OCI-LY7 (cell line): ENCODE measurements at regions not wholly inside any gene's neighbourhood (a gene's known extent, or its start where the extent isn't known, plus 50 kb on each side); places are given as distances from the start of the nearest gene placed in this dataset.

Source experiments
- BruUV-seq: library from RNA; stranded (reverse); fragments of 400-500 nt; replicated peaks from 2 replicates; lab custom pipeline; 2021; lab: Mats Ljungman, UMichigan
- CTCF ChIA-PET: fragments of 300-600 bp; sonication (Branson Sonifier 250); formaldehyde crosslinking; loops from one replicate; lab custom pipeline; 2022; ENCODE audit warnings: antibody characterized with exemption; ENCODE audit not compliant: unreplicated experiment; lab: Charles Lee
- POLR2A ChIA-PET: fragments of 300-600 bp; sonication (Branson Sonifier 250); formaldehyde crosslinking; loops from one replicate; lab custom pipeline; 2022; ENCODE audit warnings: antibody characterized with exemption; lab: Charles Lee
- DNase-seq: peaks from one replicate; pipeline ENCODE4 v3.0.0-alpha.2; 2015; ENCODE audit warnings: low spot score
- H2AFZ ChIP-seq: fragments of 200-600 bp; sonication (generic), shearing (Covaris generic); 2 replicates; pipeline ENCODE4 v1.6.1; 2014; ENCODE audit warnings: mild to moderate bottlenecking, antibody characterized with exemption, low read length, moderate library complexity
- H3K27ac ChIP-seq: fragments of 200-600 bp; sonication (generic); 2 replicates; pipeline ENCODE4 v1.5.1; 2014; ENCODE audit warnings: mixed run types, low read depth, mild to moderate bottlenecking, moderate library complexity, low read length, inconsistent platforms; ENCODE audit not compliant: poor library complexity, severe bottlenecking
- H3K36me3 ChIP-seq: fragments of 200-600 bp; sonication (generic); 2 replicates; pipeline ENCODE4 v1.6.1; 2014; ENCODE audit warnings: mild to moderate bottlenecking, antibody characterized with exemption, low read length, moderate library complexity, mixed read lengths; ENCODE audit not compliant: insufficient read depth
- H3K4me1 ChIP-seq: fragments of 200-600 bp; sonication (generic); 2 replicates; pipeline ENCODE4 v1.5.1; 2014; ENCODE audit warnings: mild to moderate bottlenecking, low read length; ENCODE audit not compliant: insufficient read depth, poor library complexity, severe bottlenecking
- H3K4me2 ChIP-seq: fragments of 200-600 bp; sonication (generic); 2 replicates; pipeline ENCODE4 v1.6.1; 2014; ENCODE audit warnings: mild to moderate bottlenecking, low read length
- H3K4me3 ChIP-seq: fragments of 200-600 bp; sonication (generic); 2 replicates; pipeline ENCODE4 v1.5.1; 2014; ENCODE audit warnings: mild to moderate bottlenecking, low read depth, low read length; ENCODE audit not compliant: poor library complexity, severe bottlenecking
- H3K79me2 ChIP-seq: fragments of 200-600 bp; sonication (generic); 2 replicates; pipeline ENCODE4 v1.6.1; 2016; ENCODE audit warnings: low read depth, mild to moderate bottlenecking, low read length, moderate library complexity, mixed read lengths; ENCODE audit not compliant: insufficient read depth
- H3K9me2 ChIP-seq: fragments of 200-600 bp; sonication (generic); 2 replicates; pipeline ENCODE4 v1.6.1; 2016; ENCODE audit warnings: mild to moderate bottlenecking, low read length, mixed read lengths; ENCODE audit not compliant: insufficient read depth
- H3K9me3 ChIP-seq: fragments of 200-600 bp; sonication (generic); 2 replicates; pipeline ENCODE4 v1.6.1; 2014; ENCODE audit warnings: mild to moderate bottlenecking, mixed run types, low read length, mixed read lengths
- H4K20me1 ChIP-seq: fragments of 200-600 bp; sonication (generic); 2 replicates; pipeline ENCODE4 v1.6.1; 2014; ENCODE audit warnings: mild to moderate bottlenecking, antibody characterized with exemption, low read length, moderate library complexity, mixed read lengths; ENCODE audit not compliant: insufficient read depth
- EZH2phosphoT487 ChIP-seq: fragments of 200-600 bp; sonication (generic); IDR thresholded peaks from 2 replicates; pipeline ENCODE4 v1.6.1; 2018; ENCODE audit warnings: low read depth, borderline replicate concordance, mild to moderate bottlenecking, mixed run types, antibody characterized with exemption, low read length, moderate library complexity, mixed read lengths
- intact Hi-C: fragments of 100-400 bp; cut with micrococcal nuclease; formaldehyde crosslinking; loops from one replicate; pipeline ENCODE4 v1.10.0; 2022; ENCODE audit not compliant: unreplicated experiment
- TF ChIP-seq, protein P1 (sequence below): fragments of 200-600 bp; sonication (generic); conservative IDR thresholded peaks from 2 replicates; pipeline ENCODE4 v1.5.1; 2014; ENCODE audit warnings: mild to moderate bottlenecking, antibody characterized with exemption, low read length, moderate library complexity, mixed read lengths

GRCh38 chrX:76862509-76862908 is 435.0 kb downstream of the MAGEE1 start:
- no peaks in the 10 kb centered on the region for H3K36me3 ChIP-seq
- no peak overlapping the region for H3K4me3 ChIP-seq
- no peaks in the 10 kb centered on the region for H3K9me3 ChIP-seq
- CTCF ChIA-PET = no interaction called here
- H4K20me1 ChIP-seq = no peaks in the 10 kb centered on the region
- intact Hi-C loops = no loop called here
- TF ChIP-seq EZH2phosphoT487 = no peak
- TF ChIP-seq, protein P1, sequence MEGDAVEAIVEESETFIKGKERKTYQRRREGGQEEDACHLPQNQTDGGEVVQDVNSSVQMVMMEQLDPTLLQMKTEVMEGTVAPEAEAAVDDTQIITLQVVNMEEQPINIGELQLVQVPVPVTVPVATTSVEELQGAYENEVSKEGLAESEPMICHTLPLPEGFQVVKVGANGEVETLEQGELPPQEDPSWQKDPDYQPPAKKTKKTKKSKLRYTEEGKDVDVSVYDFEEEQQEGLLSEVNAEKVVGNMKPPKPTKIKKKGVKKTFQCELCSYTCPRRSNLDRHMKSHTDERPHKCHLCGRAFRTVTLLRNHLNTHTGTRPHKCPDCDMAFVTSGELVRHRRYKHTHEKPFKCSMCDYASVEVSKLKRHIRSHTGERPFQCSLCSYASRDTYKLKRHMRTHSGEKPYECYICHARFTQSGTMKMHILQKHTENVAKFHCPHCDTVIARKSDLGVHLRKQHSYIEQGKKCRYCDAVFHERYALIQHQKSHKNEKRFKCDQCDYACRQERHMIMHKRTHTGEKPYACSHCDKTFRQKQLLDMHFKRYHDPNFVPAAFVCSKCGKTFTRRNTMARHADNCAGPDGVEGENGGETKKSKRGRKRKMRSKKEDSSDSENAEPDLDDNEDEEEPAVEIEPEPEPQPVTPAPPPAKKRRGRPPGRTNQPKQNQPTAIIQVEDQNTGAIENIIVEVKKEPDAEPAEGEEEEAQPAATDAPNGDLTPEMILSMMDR = no peak
- H3K27ac ChIP-seq = no peak overlapping the region
- H3K79me2 ChIP-seq = no peaks in the 10 kb centered on the region
- no peaks in the 10 kb centered on the region for H3K9me2 ChIP-seq
- POLR2A ChIA-PET = no interaction called here
- BruUV-seq = no TSS peak
- no peak overlapping the region for H2AFZ ChIP-seq
- no peak for DNase-seq
- no peaks in the 10 kb centered on the region for H3K4me1 ChIP-seq
- H3K4me2 ChIP-seq = no peak overlapping the region

DNA sequence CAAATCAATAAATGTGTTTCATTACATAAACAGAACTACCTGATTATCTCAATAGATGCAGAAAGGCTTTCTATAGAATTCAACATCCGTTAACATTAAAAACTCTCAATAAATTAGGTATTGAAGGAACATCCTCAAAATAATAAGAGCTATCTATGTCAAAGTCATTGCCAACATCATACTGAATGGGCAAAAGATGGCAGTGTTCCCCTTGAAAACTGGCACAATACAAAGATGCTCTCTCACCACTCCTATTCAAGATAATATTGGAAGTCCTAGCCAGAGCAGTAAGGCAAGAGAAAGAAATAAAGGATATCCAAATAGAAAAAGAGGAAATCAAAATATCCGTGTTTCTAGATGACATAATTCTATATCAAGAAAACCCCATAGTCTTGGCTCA is 466.4 kb downstream of the MAGEE1 start:
- H3K4me2 ChIP-seq = no peak overlapping the region
- ChIA-PET CTCF (no interaction called here), POLR2A (interaction anchor here (0.6 to 0.7 kb wide), 2 partner anchors 27 to 267 kb away, joined by 3 to 4 read pairs; no protein-coding TSS in a partner anchor)
- no peaks in the 10 kb centered on the region for H4K20me1 ChIP-seq
- no peak overlapping the region for H3K27ac ChIP-seq
- H3K36me3 ChIP-seq = no peaks in the 10 kb centered on the region; the same call in 1 of the 2 replicates
- no peaks in the 10 kb centered on the region for H3K79me2 ChIP-seq
- H3K9me3 ChIP-seq = no peaks in the 10 kb centered on the region
- H3K4me1 ChIP-seq = peaks cover 20% of the 10 kb centered on the region
- TF ChIP-seq, protein P1 = peak; percentile 34; the same call in 1 of the 2 replicates
- TF ChIP-seq EZH2phosphoT487 = no peak
- no TSS peak for BruUV-seq
- intact Hi-C loops = loop anchor here (10.0 kb wide), 1 partner anchor 521 kb away; no protein-coding TSS in a partner anchor
- DNase-seq = peak; percentile 1
- no peaks in the 10 kb centered on the region for H3K9me2 ChIP-seq
- no peak overlapping the region for H2AFZ ChIP-seq
- H3K4me3 ChIP-seq = no peak overlapping the region

- intact Hi-C loops = no loop called here
- Histone ChIP-seq H3K4me3 (no peak overlapping the region), H4K20me1 (no peaks in the 10 kb centered on the region), H3K4me2 (no peak overlapping the region), H2AFZ (no peak overlapping the region), H3K36me3 (no peaks in the 10 kb centered on the region), H3K9me3 (no peaks in the 10 kb centered on the region), H3K79me2 (no peaks in the 10 kb centered on the region), H3K9me2 (no peaks in the 10 kb centered on the region), H3K27ac (no peak overlapping the region), H3K4me1 (no peaks in the 10 kb centered on the region)
- POLR2A ChIA-PET = interaction anchor here (0.6 kb wide), 2 partner anchors 26 to 41 kb away, joined by 3 read pairs; no protein-coding TSS in a partner anchor
- CTCF ChIA-PET = no interaction called here
- DNase-seq = no peak
- BruUV-seq = no TSS peak
- TF ChIP-seq, protein P1 = no peak
- no peak for TF ChIP-seq EZH2phosphoT487
Observed at GRCh38 chrX:76915836-76916235, 488.3 kb downstream of the MAGEE1 start.
